Transverse colon (tissue), 3 donors: ENCODE measurements at regions not wholly inside any gene's neighbourhood (a gene's known extent, or its start where the extent isn't known, plus 50 kb on each side); places are given as distances from the start of the nearest gene placed in this dataset.

Source experiments
- CTCF ChIP-seq, 5 experiments: fragments of 200-600 bp in 3 of 5; fragments of 450-650 bp in 2 of 5; sonication (generic) in 3 of 5; IDR thresholded peaks; 1 replicate in 2 of 5; 2 replicates in 3 of 5; pipeline ENCODE4 v1.5.1; 2016 to 2017; ENCODE audit warnings: antibody characterized with exemption in 5 of 5, inconsistent platforms in 3 of 5, mild to moderate bottlenecking in 2 of 5, moderate library complexity in 1 of 5
- POLR2A ChIP-seq: fragments of 450-650 bp; IDR thresholded peaks from one replicate; pipeline ENCODE4 v1.6.1; 2016; ENCODE audit warnings: antibody characterized with exemption, mild to moderate bottlenecking, moderate library complexity

DNA sequence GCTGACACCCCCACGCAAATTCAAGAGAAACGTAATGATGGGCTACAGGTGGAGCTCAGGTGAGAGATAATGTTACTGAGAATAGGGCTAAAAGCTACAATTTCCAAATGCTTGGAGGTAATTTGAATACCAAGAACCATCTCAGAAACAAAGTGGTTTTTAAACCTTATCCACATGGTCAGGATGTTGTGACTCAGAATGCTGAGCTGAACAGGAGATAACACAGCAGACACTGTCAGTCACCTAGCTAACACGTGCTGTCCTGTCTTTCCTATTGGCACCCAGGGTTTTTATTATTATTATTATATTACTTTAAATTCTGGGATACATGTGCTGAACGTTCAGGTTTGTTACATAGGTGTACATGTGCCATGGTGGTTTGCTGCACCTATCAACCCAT is 233.0 kb upstream of the MAF start:
- no peak for TF ChIP-seq CTCF (IDR thresholded peaks at IDR 0.05)
- TF ChIP-seq POLR2A = no peak
